Body of pancreas (tissue), 4 donors: ENCODE measurements at regions not wholly inside any gene's neighbourhood (a gene's known extent, or its start where the extent isn't known, plus 50 kb on each side); places are given as distances from the start of the nearest gene placed in this dataset.
"Not testable (repeated sequence)": the region's sequence is repeated elsewhere in the genome, so short reads cannot be mapped to it uniquely, and the experiment has no call there.

Source experiments
- POLR2A ChIP-seq, 3 donors: fragments of 450-650 bp; IDR thresholded peaks; one replicate each; pipeline ENCODE4 v1.6.1; 2016; ENCODE audit warnings: antibody characterized with exemption in 3 of 3, mild to moderate bottlenecking in 2 of 3
- TF ChIP-seq, protein P1 (sequence below), 7 experiments: fragments of 450-650 bp in 4 of 7; fragments of 200-600 bp in 3 of 7; sonication (generic) in 3 of 7; IDR thresholded peaks; one replicate each; pipeline ENCODE4 v1.5.1; 2016 to 2019; ENCODE audit warnings: antibody characterized with exemption in 7 of 7

DNA sequence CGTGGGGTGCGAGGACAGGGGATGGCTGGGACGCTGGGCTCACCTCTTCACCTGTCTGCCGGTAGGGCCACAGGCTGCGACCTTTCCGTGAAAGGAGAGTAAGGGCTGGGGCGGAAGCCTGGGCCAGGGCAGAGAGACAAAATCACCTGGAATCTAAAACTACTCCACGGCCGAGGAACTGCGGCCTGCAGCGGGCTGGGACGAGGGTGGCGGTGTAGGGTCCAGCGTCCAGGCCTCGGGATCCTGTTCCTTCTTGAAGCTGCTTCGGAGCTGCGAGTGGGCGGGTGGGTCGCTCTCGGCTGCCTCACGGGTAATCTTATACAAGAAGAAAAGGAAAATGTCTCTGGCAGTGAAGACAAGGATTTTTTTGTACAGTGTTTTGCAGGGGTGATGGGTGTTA, 356.5 kb downstream of the ZNF33B start:
- TF ChIP-seq, protein P1, sequence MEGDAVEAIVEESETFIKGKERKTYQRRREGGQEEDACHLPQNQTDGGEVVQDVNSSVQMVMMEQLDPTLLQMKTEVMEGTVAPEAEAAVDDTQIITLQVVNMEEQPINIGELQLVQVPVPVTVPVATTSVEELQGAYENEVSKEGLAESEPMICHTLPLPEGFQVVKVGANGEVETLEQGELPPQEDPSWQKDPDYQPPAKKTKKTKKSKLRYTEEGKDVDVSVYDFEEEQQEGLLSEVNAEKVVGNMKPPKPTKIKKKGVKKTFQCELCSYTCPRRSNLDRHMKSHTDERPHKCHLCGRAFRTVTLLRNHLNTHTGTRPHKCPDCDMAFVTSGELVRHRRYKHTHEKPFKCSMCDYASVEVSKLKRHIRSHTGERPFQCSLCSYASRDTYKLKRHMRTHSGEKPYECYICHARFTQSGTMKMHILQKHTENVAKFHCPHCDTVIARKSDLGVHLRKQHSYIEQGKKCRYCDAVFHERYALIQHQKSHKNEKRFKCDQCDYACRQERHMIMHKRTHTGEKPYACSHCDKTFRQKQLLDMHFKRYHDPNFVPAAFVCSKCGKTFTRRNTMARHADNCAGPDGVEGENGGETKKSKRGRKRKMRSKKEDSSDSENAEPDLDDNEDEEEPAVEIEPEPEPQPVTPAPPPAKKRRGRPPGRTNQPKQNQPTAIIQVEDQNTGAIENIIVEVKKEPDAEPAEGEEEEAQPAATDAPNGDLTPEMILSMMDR (IDR thresholded peaks at IDR 0.05) = not testable (repeated sequence)
- TF ChIP-seq POLR2A (IDR thresholded peaks at IDR 0.05) = not testable (repeated sequence)
